ENCODE measurements at regions not wholly inside any gene's neighbourhood (a gene's known extent, or its start where the extent isn't known, plus 50 kb on each side); places are given as distances from the start of the nearest gene placed in this dataset.

GRCh38 chr4:97504713-97505112 is 638.6 kb downstream of the STPG2 start:
- Histone ChIP-seq H3K79me2 (ENCODE audit: control insufficient read depth, insufficient read depth, low read length) (no peaks in the 10 kb centered on the region), H4K20me1 (replicated peaks; ENCODE audit: control insufficient read depth, extremely low read depth, insufficient read depth, low read length) (no peaks in the 10 kb centered on the region), H3K27ac (ENCODE audit: insufficient read depth, low read depth, low read length) (no peak overlapping the region), H2AFZ (ENCODE audit: low read depth, low read length) (no peak overlapping the region), H3K9me3 (replicated peaks; ENCODE audit: control insufficient read depth, insufficient read depth, low read length) (no peaks in the 10 kb centered on the region), H3K9me1 (replicated peaks; ENCODE audit: control insufficient read depth, extremely low read depth, insufficient read depth, low read length) (no peaks in the 10 kb centered on the region), H3K4me3 (replicated peaks in 1 of 3; ENCODE audit: insufficient read depth in 1 of 3, low read depth in 1 of 3, low read length in 3 of 3) (no peak overlapping the region), H3K27me3 (ENCODE audit: control insufficient read depth in 2 of 2, insufficient read depth in 2 of 2, low read length in 2 of 2) (no peaks in the 10 kb centered on the region), H3K4me1 (ENCODE audit: control insufficient read depth, extremely low read depth, insufficient read depth, low read length) (peaks cover 12% of the 10 kb centered on the region), H3K9ac (replicated peaks; ENCODE audit: extremely low read depth, insufficient read depth, low read length) (no peak overlapping the region), H3K36me3 (ENCODE audit: control insufficient read depth in 2 of 2, extremely low read depth in 1 of 2, insufficient read depth in 2 of 2, low read length in 2 of 2) (no peaks in the 10 kb centered on the region), H3K4me2 (ENCODE audit: insufficient read depth, low read length) (no peak overlapping the region)
- intact Hi-C loops (cut with micrococcal nuclease): loop anchor here (5.0 kb wide), 1 partner anchor 1157 kb away; no protein-coding TSS in a partner anchor
- dilution Hi-C loops (cut with MboI; ENCODE audit: extremely low pct_ligation_motif_present, low sequenced_read_pairs): no loop called here
- DNase-seq (ENCODE audit: low read depth, low spot score): no peak
- FAIRE-seq: peak; percentile 57
- ChIA-PET CTCF (interaction anchor here (1.0 to 1.1 kb wide), 2 partner anchors 11 to 26 kb away, joined by 3 to 4 read pairs; no protein-coding TSS in a partner anchor), POLR2A (no interaction called here)
- no peak for TF ChIP-seq GATA2 (IDR thresholded peaks at IDR 0.05; ENCODE audit: insufficient read depth, insufficient read length, low read depth, low read length)
- TF ChIP-seq POLR2AphosphoS5 (IDR thresholded peaks at IDR 0.05; ENCODE audit: insufficient read depth, low read depth, low read length): no peak
- TF ChIP-seq EZH2 (IDR thresholded peaks at IDR 0.05; ENCODE audit: borderline replicate concordance, low read depth, low read length, severe bottlenecking): no peak
- no peak for TF ChIP-seq JUN (IDR thresholded peaks at IDR 0.05; ENCODE audit: borderline replicate concordance, insufficient read depth, insufficient read length, low read depth)
- TF ChIP-seq MYC (IDR thresholded peaks at IDR 0.05; ENCODE audit: low read depth, low read length): no peak
- TF ChIP-seq POLR2A (IDR thresholded peaks at IDR 0.05; ENCODE audit: low read depth, low read length): no peak
- no peak for TF ChIP-seq FOS (IDR thresholded peaks at IDR 0.05; ENCODE audit: borderline replicate concordance, insufficient read depth, low read length)
- TF ChIP-seq MAX (IDR thresholded peaks at IDR 0.05; ENCODE audit: insufficient read depth, insufficient read length): no peak
- TF ChIP-seq CTCF (IDR thresholded peaks at IDR 0.05; ENCODE audit: extremely low read depth in 1 of 2, insufficient read depth in 1 of 2, low read depth in 1 of 2, low read length in 2 of 2): no peak
- BruUV-seq (replicated peaks): no TSS peak
